ENCODE measurements at regions not wholly inside any gene's neighbourhood (a gene's known extent, or its start where the extent isn't known, plus 50 kb on each side); places are given as distances from the start of the nearest gene placed in this dataset.

GRCh38 chr14:22414876-22415604, 174.0 kb downstream of the DAD1 start:
- ATAC-seq (ENCODE audit: low FRiP score in 2 of 2) = no peak
- 75% methylated on average over 4 of the region's 4 CpGs for WGBS, 2 donors
- no peaks in the 10 kb centered on the region for H3K27me3 ChIP-seq
- H3K36me3 ChIP-seq = no peaks in the 10 kb centered on the region
- TF ChIP-seq POLR2A (IDR thresholded peaks at IDR 0.05) (no peak), POLR2AphosphoS5 (IDR thresholded peaks at IDR 0.05) (no peak), EP300 (IDR thresholded peaks at IDR 0.05) (no peak), CTCF (IDR thresholded peaks at IDR 0.05) (no peak)
- H3K27ac ChIP-seq = no peak overlapping the region
- H3K4me3 ChIP-seq = no peak overlapping the region
- DNase-seq = no peak
- H3K4me1 ChIP-seq = peaks cover 0 to 7% (median 0%) of the 10 kb centered on the region in 4 donors
- no peaks in the 10 kb centered on the region for H3K9me3 ChIP-seq

GRCh38 chr14:22412926-22413411, 176.1 kb downstream of the DAD1 start:
- Histone ChIP-seq H3K27ac (no peak overlapping the region), H3K27me3 (no peaks in the 10 kb centered on the region), H3K4me1 (peaks cover 0 to 7% (median 0%) of the 10 kb centered on the region in 4 donors), H3K4me3 (no peak overlapping the region), H3K36me3 (no peaks in the 10 kb centered on the region), H3K9me3 (no peaks in the 10 kb centered on the region)
- WGBS, 2 donors = 90 to 97% methylated on average over 5 of the region's 5 CpGs
- TF ChIP-seq CTCF (IDR thresholded peaks at IDR 0.05) = no peak
- no peak for TF ChIP-seq EP300 (IDR thresholded peaks at IDR 0.05)
- TF ChIP-seq POLR2AphosphoS5 (IDR thresholded peaks at IDR 0.05) = no peak
- TF ChIP-seq POLR2A (IDR thresholded peaks at IDR 0.05) = no peak
- DNase-seq (no peak), ATAC-seq (ENCODE audit: low FRiP score in 2 of 2) (peak in 1 of 2 donors; percentile 80)

GRCh38 chr14:22411398-22412055, 177.5 kb downstream of the DAD1 start:
- H3K36me3 ChIP-seq = no peaks in the 10 kb centered on the region

GRCh38 chr14:22410497-22410896, 178.5 kb downstream of the DAD1 start:
- no peaks in the 10 kb centered on the region for H3K9me3 ChIP-seq
- no peaks in the 10 kb centered on the region for H3K27me3 ChIP-seq
- TF ChIP-seq POLR2A (IDR thresholded peaks at IDR 0.05) = no peak
- no peak for TF ChIP-seq EP300 (IDR thresholded peaks at IDR 0.05)
- no peak for TF ChIP-seq POLR2AphosphoS5 (IDR thresholded peaks at IDR 0.05)
- TF ChIP-seq CTCF (IDR thresholded peaks at IDR 0.05) = no peak
- H3K4me3 ChIP-seq = no peak overlapping the region
- DNase-seq = no peak
- peaks cover 0 to 7% (median 0%) of the 10 kb centered on the region in 4 donors for H3K4me1 ChIP-seq
- no peak for ATAC-seq (ENCODE audit: low FRiP score in 2 of 2)
- no peaks in the 10 kb centered on the region for H3K36me3 ChIP-seq
- no peak overlapping the region for H3K27ac ChIP-seq

More at GRCh38 chr14:22411398-22412055, 177.5 kb downstream of the DAD1 start:
- ATAC-seq (ENCODE audit: low FRiP score in 2 of 2) (no peak), DNase-seq (no peak)
- Histone ChIP-seq H3K4me3 (no peak overlapping the region), H3K9me3 (no peaks in the 10 kb centered on the region), H3K4me1 (peaks cover 0 to 7% (median 0%) of the 10 kb centered on the region in 4 donors), H3K27ac (no peak overlapping the region), H3K27me3 (no peaks in the 10 kb centered on the region)
- TF ChIP-seq POLR2A (IDR thresholded peaks at IDR 0.05) = no peak
- no peak for TF ChIP-seq EP300 (IDR thresholded peaks at IDR 0.05)
- no peak for TF ChIP-seq POLR2AphosphoS5 (IDR thresholded peaks at IDR 0.05)
- TF ChIP-seq CTCF (IDR thresholded peaks at IDR 0.05) = no peak
- WGBS, 2 donors = 90% methylated on average over 5 of the region's 5 CpGs

All from upper lobe of left lung (tissue), 6 donors.